Mammary epithelial cell (primary cell): ENCODE measurements at regions not wholly inside any gene's neighbourhood (a gene's known extent, or its start where the extent isn't known, plus 50 kb on each side); places are given as distances from the start of the nearest gene placed in this dataset.

ENCODE experiments used
- EZH2 ChIP-seq: IDR thresholded peaks from 2 replicates; pipeline ENCODE4 v1.6.1; 2012; ENCODE audit warnings: low read length, inconsistent platforms, borderline replicate concordance
- TF ChIP-seq, protein P1 (sequence below), 2 donors: IDR thresholded peaks in 1 of 2; conservative IDR thresholded peaks in 1 of 2; 2 replicates each; pipeline ENCODE4 v1.5.1; 2011 to 2012; ENCODE audit warnings: inconsistent platforms in 2 of 2, low read length in 2 of 2, mild to moderate bottlenecking in 2 of 2, control low read depth in 1 of 2, low read depth in 1 of 2; ENCODE audit not compliant: insufficient read depth in 1 of 2; ENCODE audit errors: extremely low read depth in 1 of 2

- no peak for TF ChIP-seq EZH2
- TF ChIP-seq, protein P1, sequence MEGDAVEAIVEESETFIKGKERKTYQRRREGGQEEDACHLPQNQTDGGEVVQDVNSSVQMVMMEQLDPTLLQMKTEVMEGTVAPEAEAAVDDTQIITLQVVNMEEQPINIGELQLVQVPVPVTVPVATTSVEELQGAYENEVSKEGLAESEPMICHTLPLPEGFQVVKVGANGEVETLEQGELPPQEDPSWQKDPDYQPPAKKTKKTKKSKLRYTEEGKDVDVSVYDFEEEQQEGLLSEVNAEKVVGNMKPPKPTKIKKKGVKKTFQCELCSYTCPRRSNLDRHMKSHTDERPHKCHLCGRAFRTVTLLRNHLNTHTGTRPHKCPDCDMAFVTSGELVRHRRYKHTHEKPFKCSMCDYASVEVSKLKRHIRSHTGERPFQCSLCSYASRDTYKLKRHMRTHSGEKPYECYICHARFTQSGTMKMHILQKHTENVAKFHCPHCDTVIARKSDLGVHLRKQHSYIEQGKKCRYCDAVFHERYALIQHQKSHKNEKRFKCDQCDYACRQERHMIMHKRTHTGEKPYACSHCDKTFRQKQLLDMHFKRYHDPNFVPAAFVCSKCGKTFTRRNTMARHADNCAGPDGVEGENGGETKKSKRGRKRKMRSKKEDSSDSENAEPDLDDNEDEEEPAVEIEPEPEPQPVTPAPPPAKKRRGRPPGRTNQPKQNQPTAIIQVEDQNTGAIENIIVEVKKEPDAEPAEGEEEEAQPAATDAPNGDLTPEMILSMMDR (conservative IDR thresholded peaks at IDR 0.05 in 1 of 2, IDR thresholded peaks at IDR 0.05 in 1 of 2; ENCODE audit: extremely low read depth in 1 of 2, insufficient read depth in 1 of 2, low read depth in 1 of 2, low read length in 2 of 2) = no peak
These were observed 91.5 kb upstream of the ETS2 start for GRCh38 chr21:38714039-38714817.
